Sigmoid colon (tissue), 4 donors: ENCODE measurements at regions not wholly inside any gene's neighbourhood (a gene's known extent, or its start where the extent isn't known, plus 50 kb on each side); places are given as distances from the start of the nearest gene placed in this dataset.

ENCODE experiments used
- CTCF ChIP-seq, 4 experiments: fragments of 450-650 bp in 3 of 4; fragments of 200-600 bp in 1 of 4; IDR thresholded peaks; one replicate each; pipeline ENCODE4 v1.5.1; 2016 to 2019; ENCODE audit warnings: antibody characterized with exemption in 4 of 4, mild to moderate bottlenecking in 3 of 4, moderate library complexity in 2 of 4
- EP300 ChIP-seq, 4 donors: sonication (generic); formaldehyde crosslinking; IDR thresholded peaks; one replicate each; pipeline ENCODE4 v1.6.1; 2017; ENCODE audit warnings: antibody characterized with exemption in 4 of 4

- TF ChIP-seq EP300 (IDR thresholded peaks at IDR 0.05) (no peak), CTCF (IDR thresholded peaks at IDR 0.05) (no peak)
Observed at GRCh38 chr3:106913966-106914365, 463.3 kb upstream of the CCDC54 start.
